ENCODE measurements at regions not wholly inside any gene's neighbourhood (a gene's known extent, or its start where the extent isn't known, plus 50 kb on each side); places are given as distances from the start of the nearest gene placed in this dataset.
"Not testable (repeated sequence)": the region's sequence is repeated elsewhere in the genome, so short reads cannot be mapped to it uniquely, and the experiment has no call there.

DNA sequence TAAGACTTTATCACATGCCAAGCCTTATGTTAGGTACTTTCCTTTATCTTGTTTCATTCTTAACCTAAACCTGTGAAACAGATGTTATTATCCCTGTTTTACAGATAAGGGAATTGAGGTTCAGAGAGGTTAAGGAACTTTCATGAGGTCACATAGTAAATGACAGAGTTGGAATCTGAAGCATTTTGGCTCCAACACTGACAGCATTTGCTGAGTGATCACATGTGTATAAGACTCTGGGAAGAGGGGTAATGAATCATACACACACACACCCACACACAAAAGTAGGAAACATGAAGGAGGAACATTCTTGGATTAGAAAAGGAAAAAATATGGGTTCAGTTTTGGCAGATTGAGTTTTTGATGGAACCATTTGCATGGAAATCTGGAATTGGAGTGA is 212.5 kb downstream of the GJA1 start:
- DNase-seq, result no peak

DNA sequence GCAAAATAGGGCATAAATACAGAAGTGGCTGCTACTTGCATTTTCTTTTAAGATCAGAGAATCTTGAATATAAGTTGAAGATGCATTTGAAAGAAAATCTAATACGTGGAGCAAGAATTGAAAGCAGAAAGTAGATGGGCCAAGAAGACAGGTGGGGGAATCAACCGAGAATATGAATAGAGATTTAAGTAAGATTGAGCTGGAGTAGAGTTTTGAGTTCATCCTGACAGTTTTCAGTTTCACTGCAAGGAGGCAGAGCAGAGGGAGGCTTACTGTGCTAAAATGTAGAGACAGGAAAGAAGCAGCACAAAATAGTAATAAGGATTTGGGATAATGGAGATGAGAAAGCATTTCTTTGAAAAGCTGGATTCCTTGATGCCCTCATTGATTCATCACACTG is 214.5 kb downstream of the GJA1 start:
- no peak for DNase-seq

DNA sequence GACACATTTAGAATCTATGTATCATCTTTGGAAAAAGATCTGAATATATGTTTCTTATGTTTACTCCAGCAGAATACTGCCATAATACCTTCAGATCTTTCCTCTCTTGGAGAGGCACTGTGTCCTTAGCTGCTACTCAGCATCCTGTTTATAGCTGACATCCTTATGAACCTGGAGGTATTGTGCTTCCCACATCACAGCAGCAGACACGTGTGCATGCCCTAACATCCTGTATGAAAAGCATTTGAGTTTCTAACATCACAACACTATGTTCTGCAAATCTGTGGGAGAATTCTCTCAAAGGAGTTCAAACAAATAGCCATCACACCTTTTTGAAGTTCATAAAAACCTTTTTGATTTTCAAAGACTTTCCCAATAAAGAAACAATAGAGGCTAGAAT is 216.0 kb downstream of the GJA1 start:
- no peak for DNase-seq

DNA sequence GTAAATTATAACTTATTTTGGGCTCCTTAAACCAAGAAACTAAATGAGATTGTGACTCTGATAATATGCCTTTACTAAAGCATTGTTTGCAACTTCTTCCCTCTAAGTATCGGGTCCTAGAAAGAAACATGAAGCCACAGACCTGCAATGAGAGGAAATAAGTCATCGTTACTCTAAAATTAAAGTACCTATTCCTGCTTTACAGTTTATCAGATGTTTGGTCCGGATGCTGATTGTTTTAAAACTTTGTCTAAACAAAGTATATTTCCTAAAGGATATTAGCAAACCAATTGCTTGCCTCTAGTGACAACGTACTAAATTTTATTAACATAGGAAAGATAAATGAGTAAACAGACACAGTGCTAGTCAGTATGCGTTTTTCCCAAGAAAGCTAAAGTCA is 216.8 kb downstream of the GJA1 start:
- no peak for DNase-seq

DNA sequence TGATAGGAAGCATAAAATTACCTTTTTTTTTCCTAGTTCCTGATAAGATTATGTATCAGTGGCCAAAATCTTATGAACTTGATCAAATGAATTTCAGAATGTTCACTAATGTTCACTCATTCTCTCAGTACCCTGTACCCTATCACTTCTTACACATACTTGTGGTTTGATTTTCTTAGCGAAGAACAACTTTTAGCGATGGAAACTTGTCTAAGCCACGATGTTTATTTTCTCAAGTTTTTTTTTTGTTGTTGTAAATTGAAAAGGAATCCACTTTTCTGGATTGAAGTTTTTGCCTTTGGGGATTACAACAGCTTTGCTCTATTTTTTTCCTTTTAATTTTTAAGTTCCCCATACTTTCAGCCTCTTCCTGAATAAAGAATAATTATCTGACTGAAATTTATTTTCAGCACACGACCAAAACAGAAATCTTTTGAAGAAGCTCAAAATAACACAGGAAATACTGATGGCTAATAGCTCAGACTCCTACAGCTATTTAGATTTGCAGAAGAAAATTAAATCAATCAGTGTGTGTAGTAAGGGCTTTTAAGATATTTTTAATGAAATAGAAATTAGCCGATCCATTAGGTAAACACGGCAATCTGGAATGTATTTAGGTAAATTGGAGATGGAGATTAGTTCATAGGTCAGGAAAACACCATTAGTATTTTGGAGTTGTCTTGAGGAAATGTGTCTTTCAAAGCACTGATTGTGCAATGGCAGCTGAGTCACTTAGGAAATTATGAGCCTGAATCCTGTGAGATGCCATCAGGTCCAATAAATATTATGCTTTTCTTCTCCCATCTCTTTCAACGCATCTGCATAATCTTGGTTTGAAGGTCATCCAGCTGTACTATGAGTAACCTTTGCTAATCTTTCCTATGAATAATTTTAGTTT is 217.5 kb downstream of the GJA1 start:
- no peak for DNase-seq

DNA sequence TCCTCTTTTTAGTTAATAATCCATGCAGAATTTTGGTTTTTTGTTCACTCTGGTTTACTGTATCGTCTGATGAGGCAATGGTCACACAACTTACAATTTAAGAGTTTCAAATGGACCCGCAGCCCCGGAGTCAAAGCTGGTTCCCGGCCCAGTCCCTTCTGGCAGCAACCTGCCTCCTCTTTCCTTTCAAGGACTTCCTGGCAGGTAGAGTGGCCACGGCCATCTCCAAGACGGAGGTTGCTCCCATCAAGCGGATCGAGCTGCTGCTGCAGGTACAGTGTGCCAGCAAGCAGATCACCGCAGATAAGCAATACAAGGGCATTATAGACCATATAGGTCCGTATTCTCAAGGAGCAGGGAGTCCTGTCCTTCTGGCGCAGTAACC is 218.2 kb downstream of the GJA1 start:
- DNase-seq, result no peak

DNA sequence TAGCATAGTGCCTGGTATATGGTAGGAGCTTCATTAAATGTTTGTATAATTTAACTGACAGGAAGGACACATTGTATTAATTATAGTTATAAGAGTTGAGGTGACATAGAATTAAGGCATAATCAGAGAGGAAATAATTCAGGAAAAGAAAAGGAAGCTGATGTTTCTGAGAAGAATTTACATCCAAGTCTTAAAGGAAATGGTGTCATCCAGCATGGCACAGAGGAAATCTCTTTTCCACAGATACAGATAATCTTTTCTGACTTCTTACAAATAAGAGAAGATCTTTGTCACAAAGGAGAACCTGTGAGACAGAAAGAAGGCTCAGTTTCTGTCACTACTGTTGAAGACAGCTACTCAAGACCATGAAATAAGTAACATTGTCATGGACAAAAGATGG is 222.5 kb downstream of the GJA1 start:
- DNase-seq, result no peak

DNA sequence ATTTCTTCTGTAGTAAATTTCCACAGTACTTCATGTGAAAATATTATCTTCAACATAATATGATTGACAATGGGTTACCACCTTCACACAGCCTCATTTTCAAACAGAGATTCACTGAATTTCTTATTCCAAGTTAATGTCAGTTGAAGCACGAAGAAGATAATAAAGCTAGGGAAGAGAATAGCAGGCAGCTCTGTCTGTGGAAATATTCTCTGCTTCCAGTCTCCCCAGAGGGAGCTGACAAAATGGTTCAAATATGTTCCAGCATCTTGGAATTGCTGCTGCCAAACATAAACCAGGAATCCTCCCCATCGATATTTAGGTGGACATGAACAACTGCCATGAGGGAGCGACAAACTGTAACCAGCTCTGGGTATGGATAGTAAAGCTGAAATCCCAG is 224.8 kb downstream of the GJA1 start:
- no peak for DNase-seq

DNA sequence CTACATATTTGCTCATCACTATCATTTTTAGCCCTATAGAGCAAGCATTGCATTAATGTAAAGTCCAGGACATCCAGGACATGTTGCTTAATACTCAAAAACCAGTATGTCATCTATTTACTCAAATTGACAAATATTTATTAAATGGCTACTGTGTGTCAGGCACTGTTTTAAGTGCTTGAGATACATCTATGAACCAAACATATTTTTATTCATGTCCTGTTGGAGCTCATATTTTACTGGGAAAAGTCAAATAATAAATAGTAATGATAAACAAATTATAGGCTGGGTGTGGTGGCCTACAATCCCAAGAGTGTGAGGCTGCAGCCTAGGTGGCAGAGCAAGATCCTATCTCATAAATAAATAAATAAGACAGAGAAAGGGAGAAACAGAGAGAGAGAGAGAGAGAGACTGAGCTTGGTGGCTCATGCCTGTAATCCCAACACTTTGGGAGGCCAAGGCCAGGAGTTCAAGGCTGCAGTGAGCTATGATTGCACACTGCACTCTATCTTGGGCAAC is 227.9 kb downstream of the GJA1 start:
- DNase-seq, result no peak

DNA sequence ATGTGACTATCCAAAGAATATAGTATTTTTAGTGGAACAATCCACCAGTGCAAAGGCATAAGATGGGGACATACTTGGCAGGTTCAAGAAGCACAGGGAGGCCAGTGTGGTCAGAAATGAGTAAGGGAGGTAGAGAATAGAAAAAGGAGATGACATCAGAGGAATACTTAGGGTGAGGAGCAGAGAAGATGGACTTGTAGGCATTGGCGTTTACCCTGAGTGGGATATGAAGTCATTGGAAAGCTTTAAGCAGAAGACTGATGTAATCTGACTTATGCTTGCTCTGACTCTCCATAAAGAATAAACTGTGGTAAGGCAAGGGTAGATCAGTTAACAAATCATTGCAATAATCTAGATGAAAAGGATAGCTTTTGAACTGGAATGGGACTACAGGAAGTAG is 228.7 kb downstream of the GJA1 start:
- no peak for DNase-seq

DNA sequence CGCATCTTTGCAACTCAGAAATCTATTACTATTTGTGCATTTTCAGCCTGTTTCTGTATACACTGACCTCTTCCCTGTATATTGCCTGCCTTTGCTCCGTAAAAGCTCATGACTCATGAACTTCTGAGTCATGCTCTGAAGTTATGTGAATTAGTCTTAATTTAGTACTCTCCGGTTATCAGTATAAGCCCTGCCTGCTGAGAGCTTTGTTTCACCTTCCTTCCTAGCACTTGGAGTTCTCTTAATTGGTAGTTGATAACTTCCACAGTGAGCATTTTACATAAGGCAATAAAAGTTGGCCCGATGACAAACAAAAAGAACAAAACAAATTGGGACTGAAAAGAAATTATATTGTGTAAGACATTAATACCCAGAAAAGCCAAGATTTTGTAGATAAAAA is 231.4 kb downstream of the GJA1 start:
- DNase-seq, result no peak

DNA sequence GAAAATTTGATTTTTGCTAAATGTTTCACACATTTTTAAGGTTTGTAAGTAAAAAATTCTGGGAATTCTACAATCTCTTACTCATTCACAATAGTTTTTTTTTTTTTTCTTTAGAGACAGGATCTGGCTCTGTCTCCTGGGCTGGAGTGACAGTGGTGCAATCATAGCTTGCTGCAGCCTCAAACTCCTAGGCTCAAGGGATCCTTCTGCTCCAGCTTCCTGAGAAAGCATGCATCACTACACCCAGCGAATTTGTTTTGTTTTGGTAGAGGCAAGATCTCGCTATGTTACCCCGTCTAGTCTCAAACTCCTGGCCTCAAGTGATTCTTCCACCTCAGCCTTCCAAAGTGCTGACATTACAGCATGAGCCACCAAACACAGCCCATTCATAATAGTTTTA is 232.8 kb downstream of the GJA1 start:
- no peak for DNase-seq

DNA sequence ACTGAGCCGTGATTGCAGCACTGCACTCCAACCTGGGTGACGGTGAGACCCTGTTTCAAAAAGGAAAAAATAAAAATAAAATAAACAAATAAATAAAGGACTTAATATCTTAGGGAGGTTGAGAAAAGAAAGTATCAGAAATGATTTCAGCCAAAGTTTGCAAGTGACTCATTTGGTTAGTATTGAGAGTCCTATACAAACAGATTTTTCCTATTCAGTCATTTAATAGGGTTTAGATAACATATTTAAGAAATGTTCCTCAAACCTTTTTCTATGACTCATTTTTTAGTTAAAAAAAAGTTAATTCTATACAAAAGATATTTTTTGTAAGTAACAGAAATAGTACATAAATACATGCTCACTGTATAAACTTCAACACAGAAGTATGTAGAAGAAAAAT is 235.1 kb downstream of the GJA1 start:
- no peak for DNase-seq

DNA sequence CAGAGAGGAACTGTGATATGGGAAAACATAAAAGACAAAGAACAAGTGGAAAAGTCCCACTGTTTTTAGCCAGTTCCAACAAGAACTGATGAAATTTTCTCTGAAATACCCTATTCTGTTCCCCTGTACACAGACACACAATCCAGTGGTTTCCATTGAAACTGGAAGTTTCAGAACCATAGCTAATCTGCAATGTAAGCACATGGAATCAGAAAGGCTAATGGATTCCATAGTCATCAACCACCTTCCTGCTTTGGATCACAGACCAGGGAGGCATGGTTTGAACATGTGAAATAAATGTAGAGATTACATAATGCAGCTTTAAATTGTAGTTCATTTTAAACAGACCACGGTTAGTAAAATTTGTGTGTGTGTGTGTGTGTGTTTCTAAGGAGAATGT is 242.1 kb downstream of the GJA1 start:
- no peak for DNase-seq

DNA sequence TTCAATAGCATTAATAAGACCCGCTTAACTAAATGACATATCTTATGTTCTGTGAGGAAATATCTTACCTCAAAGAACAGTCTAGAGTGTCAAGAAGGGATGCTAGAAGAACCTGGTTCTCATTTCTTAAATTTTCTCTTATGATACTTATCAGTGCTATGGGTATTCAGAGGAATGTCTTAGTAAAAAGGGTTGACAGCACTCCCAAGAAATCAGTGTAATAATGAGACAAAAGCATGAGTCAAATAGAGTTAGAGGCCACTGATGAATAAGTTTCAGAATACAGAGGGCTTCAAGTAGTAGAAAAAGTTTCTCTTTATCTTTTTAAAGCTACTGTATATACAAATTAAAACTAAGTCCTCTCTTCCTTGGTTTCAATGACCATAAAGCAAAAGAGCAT is 242.8 kb downstream of the GJA1 start:
- no peak for DNase-seq

DNA sequence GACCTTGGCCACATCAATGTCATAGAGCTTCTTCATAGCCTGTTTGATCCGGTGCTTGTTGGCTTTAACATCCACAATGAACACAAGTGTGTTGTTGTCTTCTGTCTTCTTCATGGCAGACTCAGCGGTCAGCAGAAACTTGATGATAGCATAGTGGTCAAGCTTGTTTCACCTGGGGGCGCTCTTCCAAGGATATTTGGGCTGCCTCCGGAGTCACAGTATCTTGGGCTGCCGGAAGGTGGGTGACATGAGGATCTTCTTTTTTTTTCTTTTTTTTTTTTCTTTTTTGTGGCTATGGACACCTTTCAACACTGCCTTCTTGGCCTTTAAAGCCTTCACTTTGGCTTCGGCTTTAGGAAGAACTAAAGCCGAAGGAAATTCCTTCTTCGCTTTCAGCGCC is 244.6 kb downstream of the GJA1 start:
- DNase-seq, result no peak

DNA sequence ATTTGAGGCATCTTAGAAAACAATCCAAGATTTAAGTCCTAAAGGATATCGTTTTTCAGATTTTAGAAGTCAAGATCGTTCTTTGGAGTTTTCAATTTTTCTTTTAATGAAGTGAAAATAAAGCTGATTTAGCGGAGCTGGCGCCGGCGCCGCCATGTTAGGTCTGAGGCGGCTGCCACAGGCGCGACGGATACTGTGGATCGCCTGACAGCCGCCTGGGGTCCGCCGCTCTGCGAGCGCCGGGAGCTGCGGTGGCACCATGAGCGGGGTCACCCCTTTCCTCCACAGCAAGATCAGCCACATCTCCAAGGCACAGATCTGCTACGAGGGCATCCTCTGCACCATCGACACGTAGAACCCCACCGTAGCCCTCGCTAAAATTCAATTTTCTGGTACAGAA is 247.2 kb downstream of the GJA1 start:
- DNase-seq, result no peak

DNA sequence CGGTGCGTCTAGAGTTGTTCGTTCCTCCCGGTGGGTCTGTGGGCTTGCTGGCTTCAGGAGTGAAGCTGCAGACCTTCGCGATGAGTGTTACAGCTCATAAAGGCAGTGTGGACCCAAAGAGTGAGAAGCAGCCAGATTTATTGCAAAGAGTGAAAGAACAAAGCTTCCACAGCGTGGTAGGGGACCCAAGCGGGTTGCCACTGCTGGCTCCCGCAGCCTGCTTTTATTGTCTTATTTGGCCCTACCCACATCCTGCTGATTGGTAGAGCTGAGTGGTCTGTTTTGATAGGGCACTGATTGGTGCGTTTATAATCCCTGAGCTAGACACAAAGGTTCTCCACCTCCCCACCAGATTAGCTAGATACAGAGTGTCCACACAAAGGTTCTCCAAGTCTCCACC is 250.4 kb downstream of the GJA1 start:
- not testable (repeated sequence) for DNase-seq

DNA sequence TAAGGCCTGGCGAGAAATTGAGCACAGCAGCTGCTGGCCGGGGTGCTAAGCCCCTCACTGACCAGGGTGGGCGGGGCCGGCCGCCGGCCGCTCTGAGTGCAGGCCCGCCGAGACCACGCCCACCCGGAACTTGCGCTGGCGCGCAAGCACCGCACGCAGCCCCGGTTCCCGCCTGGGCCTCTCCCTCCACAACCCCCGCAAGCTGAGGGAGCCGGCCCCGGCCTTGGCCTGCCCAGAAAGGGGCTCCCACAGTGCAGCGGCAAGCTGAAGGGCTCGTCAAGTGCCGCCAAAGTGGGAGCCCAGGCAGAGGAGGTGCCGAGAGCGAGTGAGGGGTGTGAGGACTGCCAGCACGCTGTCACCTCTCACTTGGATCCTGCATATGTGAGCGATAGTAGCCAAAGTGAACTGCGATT is 251.2 kb downstream of the GJA1 start:
- DNase-seq, result no peak

DNA sequence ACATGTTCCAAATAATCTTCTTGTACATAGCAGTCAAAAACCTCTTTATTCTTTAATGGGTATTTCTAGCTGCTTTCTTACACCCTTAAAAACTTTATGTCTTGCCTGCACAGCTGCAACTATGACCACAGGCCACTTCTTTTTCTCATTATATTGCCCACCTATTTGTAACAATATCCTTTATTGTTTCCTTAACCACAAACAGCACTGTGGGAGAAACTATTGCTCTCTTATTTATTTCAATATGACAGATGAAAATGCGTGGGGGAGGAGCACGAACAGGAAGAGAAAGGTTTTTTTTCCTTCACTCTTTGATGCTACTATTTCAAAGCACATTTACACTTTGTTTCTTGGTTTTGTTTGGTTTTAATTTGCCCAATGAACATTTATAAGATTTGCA is 253.5 kb downstream of the GJA1 start:
- no peak for DNase-seq

DNA sequence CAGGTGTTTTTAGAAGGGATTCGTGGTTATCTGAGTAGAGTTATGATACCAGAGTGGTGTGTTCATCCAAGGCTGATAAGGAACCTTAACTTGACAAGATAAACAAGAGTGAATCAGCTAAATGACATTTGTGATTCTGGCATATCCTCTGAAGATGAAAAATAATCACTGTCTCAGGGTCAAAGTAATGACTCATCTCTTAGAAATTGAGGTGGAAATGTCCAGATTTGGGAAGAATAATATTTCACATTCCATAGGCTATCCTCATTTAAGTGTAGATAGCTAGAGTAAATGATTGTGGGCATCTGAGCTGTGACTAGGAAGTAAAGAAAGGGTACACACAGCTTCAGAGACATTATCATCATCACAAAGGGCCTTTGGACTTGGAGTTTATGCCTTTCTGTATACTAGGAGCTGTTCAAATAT is 255.7 kb downstream of the GJA1 start:
- DNase-seq, result no peak

DNA sequence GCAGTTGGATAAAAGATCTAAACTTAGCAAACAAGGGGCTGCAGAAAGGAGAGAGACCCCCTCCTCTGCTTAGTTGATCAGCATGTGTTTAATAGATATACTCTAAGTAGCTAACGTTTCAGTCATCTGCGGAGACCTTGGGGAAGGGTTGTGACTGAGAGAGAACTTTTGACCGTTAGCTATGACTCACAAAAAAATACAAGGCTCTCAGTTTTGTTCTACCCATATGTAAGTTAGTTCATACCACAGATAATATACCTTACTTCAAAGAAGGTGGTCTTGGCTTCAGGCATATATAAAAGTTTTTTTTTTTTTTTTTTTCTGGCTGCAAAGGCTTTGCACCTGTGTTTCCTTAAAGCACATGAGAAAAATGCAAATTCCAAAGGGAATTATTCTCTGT is 258.9 kb downstream of the GJA1 start:
- DNase-seq, result no peak

DNA sequence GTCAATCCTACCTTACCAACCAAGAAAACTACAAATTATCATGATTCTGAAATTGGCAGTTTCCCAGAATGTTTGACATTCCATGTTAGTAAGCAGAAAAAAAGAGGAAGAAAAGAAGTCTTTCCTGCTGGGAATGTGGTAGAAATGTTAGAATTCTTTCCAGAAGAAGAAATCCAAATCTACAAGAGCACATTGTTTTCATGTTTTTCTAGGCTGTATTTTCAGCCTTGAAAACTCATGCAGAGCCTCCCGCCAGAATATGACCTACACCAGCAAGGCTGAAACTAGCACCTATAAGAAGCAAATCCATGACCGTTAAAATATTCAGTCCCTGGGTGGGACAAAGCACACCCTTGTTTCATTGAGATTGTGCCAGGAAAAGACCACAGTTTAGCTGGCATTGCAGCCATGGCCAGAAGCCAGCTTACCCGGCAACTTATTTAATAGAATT is 259.4 kb downstream of the GJA1 start:
- DNase-seq, result no peak

DNA sequence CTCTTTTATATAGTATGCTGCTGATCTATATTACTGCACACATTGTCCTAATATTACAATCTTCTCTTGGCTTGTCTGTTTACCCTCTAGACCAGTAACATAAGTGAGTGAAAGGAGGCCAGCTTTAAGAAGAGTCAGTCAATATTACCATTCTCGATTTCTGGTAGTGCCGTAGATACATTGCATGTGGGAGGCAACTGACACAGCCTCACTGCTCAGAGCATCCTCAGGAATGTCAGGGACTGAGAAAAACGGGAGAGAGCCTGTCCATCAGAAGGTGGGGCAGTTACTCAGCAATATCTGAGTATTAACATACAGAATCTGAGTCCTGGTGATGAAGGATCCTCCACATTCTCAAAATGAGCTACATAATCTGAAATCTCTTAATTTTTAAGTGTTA is 259.9 kb downstream of the GJA1 start:
- DNase-seq, result no peak

DNA sequence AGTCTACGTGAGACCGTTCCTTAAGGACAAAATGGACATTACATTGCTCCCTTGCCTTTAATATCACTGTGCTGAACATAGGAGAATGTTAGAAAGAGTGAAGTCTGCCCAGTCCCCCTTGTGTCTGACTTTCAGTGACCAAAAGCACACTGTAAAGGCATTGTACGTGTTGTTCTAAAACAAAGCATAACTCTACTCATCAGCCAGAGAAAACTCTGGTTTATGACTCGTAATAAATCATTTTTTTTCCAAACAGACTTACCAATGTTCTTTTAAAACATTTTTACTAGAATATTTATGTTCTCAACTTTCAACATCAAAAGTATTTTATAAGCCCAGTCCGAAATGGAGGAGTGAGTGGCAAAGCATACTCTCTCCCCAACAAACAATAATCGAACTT is 262.5 kb downstream of the GJA1 start:
- DNase-seq, result no peak

All from CD4-positive, alpha-beta T cell treated with Interleukin-10 for 1 hour (primary cell).